ENCODE measurements at regions not wholly inside any gene's neighbourhood (a gene's known extent, or its start where the extent isn't known, plus 50 kb on each side); places are given as distances from the start of the nearest gene placed in this dataset.

DNA sequence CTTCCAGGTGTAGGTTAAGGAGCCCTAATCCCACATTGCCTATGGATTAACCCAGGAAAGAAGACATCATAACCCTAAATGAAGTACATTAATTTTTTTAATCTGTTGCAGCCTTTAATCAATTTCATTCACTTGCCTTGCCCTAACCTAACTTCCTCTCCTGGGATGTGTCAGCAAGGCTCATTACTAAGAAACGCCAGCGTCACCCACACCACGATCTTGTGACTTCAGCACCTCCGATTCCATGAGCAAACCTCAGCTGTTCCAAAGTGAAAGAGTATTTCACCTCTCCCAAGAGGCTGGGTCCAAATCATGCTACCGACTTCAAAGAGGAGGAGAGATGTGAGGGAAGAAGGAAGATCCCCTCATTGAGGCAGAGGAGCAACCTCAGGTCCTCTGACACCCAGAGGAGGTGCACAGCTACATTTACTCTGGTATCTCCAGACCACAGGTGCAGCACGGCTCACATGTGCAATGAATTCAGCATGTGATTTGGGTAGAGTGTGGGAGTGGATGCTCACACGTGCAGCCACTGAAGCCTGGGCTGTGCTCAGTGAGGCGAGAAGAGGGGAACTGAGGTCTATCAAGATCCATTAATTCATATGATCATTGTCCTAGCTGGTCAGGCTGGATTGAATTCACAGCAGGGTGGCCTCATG is 134.1 kb downstream of the SLC30A10 start:
- no peaks in the 10 kb centered on the region for H3K36me3 Mint-ChIP-seq
- DNase-seq (no peak), ATAC-seq (no peak)
- no peaks in the 10 kb centered on the region for H3K4me1 Mint-ChIP-seq
- no peak overlapping the region for H3K27ac Mint-ChIP-seq
- no peaks in the 10 kb centered on the region for H3K9me3 Mint-ChIP-seq (ENCODE audit: low read depth)
- H3K4me3 Mint-ChIP-seq, result no peak overlapping the region
- no peaks in the 10 kb centered on the region for H3K27me3 Mint-ChIP-seq
- CTCF ChIA-PET, result no interaction called here

GRCh38 chr1:219792337-219793021 is 135.9 kb downstream of the SLC30A10 start:
- Mint-ChIP-seq H3K27ac (no peak overlapping the region), H3K4me3 (no peak overlapping the region), H3K36me3 (no peaks in the 10 kb centered on the region), H3K4me1 (no peaks in the 10 kb centered on the region), H3K27me3 (no peaks in the 10 kb centered on the region), H3K9me3 (ENCODE audit: low read depth) (no peaks in the 10 kb centered on the region)
- CTCF ChIA-PET, result no interaction called here
- no peak for ATAC-seq
- DNase-seq, result no peak

DNA sequence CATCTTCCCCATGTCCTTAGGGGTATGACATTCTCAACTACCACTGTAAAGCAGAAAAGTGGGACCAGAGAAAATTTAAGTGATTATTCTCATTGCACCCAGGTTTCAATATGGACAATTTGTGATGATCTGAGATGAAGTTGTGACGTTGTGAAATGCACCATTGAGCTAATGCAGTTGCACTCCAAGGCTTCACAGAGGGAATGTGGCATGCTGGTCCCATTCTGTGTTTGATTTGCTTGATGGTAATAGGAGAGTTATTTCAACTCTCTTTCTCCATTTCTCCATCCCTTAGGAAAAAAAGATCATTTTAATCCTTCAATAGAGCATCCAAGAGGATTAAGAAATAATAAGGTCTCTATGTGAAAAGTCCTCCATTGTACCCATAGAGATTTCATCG is 136.6 kb downstream of the SLC30A10 start:
- no peaks in the 10 kb centered on the region for H3K27me3 Mint-ChIP-seq
- DNase-seq, result no peak
- CTCF ChIA-PET, result no interaction called here
- no peak for ATAC-seq
- H3K4me1 Mint-ChIP-seq, result no peaks in the 10 kb centered on the region
- no peaks in the 10 kb centered on the region for H3K9me3 Mint-ChIP-seq (ENCODE audit: low read depth)
- no peak overlapping the region for H3K27ac Mint-ChIP-seq
- H3K4me3 Mint-ChIP-seq, result no peak overlapping the region
- H3K36me3 Mint-ChIP-seq, result no peaks in the 10 kb centered on the region

DNA sequence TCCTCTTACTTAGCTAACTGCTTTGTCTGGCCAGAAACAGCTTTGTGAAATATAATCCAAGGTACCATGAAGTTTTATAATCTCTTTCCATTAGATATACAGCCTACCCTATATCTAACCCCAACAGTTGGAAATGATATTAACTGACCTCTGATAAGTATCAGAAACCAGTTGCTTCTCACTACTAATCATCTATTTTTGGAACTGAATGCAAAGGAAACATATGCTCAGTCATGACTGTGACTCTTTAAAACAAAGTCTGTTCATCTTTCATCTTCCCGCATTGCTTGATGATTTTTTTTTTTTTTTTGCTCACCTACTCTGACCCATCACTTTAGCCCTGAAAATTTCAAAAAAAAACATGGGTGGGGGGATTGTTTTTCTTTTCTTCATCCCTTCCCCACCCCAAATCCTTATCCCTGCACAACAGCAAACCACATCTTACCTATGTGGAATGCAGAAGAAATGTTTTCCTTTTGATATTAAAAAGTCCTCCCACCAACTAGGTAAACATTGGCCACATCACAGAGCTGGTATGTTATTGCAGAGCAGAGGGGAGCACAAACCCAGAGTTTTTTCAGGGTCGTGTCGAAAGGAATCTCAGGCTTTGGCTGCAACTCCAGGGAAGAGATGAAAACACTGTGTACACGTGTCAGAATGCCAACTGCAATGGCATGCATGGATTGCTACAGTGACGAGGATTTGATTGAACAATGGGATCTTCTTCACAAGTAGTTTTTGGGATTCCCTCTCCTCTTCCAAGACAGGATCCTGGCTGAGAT is 137.3 kb downstream of the SLC30A10 start:
- ATAC-seq, result no peak

DNA sequence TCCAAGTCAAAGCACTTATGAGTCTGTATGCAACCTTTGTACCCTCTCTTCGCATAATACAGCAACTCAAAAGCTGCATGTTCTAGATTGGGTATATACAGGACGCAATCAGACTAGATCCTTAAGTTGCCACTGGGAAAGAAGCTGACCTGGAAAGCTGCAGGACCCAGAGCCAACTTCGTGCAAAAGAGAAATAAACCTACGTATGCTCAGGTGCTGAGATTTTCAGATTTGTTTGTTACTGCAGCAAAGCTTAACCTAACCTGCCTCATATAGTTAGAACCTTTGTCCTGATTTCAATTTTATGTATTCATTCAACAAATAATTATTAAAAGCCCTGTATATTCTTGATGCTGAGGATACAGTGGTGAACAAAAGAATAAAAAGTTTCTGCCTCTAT is 139.7 kb downstream of the SLC30A10 start:
- CTCF ChIA-PET, result no interaction called here
- no peaks in the 10 kb centered on the region for H3K27me3 Mint-ChIP-seq
- ATAC-seq (no peak), DNase-seq (no peak)
- H3K27ac Mint-ChIP-seq, result no peak overlapping the region
- H3K36me3 Mint-ChIP-seq, result no peaks in the 10 kb centered on the region
- H3K9me3 Mint-ChIP-seq (ENCODE audit: low read depth), result no peaks in the 10 kb centered on the region
- H3K4me3 Mint-ChIP-seq, result no peak overlapping the region
- H3K4me1 Mint-ChIP-seq, result no peaks in the 10 kb centered on the region

More for the DNA sequence above, 137.3 kb downstream of the SLC30A10 start:
- no peak for DNase-seq
- Mint-ChIP-seq H3K27ac (no peak overlapping the region), H3K36me3 (no peaks in the 10 kb centered on the region), H3K4me3 (no peak overlapping the region), H3K9me3 (ENCODE audit: low read depth) (no peaks in the 10 kb centered on the region), H3K27me3 (no peaks in the 10 kb centered on the region), H3K4me1 (no peaks in the 10 kb centered on the region)
- CTCF ChIA-PET, result no interaction called here

DNA sequence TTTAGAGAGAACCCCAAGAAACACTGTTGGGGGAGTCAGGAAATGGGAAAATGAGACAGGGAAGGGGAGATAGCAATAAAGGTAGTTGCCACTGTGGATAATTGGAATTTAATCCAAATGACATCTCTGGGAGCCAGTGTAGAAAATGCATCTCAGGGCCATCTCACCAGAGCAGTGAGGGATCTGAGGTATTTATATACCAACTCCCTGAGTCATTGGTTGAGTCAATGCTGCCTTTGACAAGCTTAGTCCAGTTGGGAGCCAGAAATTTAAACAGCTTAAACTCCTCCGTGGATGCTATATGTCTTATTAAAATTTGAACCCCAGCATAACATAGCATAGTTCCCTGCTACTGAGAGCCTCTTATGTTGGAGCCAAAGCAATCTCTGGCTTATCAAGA is 140.3 kb downstream of the SLC30A10 start:
- ATAC-seq (no peak), DNase-seq (no peak)
- no peak overlapping the region for H3K27ac Mint-ChIP-seq
- no peaks in the 10 kb centered on the region for H3K36me3 Mint-ChIP-seq
- peaks cover 2% of the 10 kb centered on the region for H3K9me3 Mint-ChIP-seq (ENCODE audit: low read depth)
- H3K27me3 Mint-ChIP-seq, result no peaks in the 10 kb centered on the region
- no peak overlapping the region for H3K4me3 Mint-ChIP-seq
- no peaks in the 10 kb centered on the region for H3K4me1 Mint-ChIP-seq
- CTCF ChIA-PET, result no interaction called here

- CTCF ChIA-PET, result no interaction called here
- ATAC-seq, result no peak
- no peak for DNase-seq
- Mint-ChIP-seq H3K36me3 (no peaks in the 10 kb centered on the region), H3K27me3 (no peaks in the 10 kb centered on the region), H3K4me1 (no peaks in the 10 kb centered on the region), H3K27ac (no peak overlapping the region), H3K9me3 (ENCODE audit: low read depth) (peaks cover 2% of the 10 kb centered on the region), H3K4me3 (no peak overlapping the region)
Measured at GRCh38 chr1:219784660-219785381, 143.5 kb downstream of the SLC30A10 start.

GRCh38 chr1:219783605-219784235 is 144.6 kb downstream of the SLC30A10 start:
- Mint-ChIP-seq H3K27me3 (no peaks in the 10 kb centered on the region), H3K27ac (no peak overlapping the region), H3K36me3 (no peaks in the 10 kb centered on the region), H3K4me1 (no peaks in the 10 kb centered on the region), H3K9me3 (ENCODE audit: low read depth) (peaks cover 2% of the 10 kb centered on the region), H3K4me3 (no peak overlapping the region)
- CTCF ChIA-PET, result no interaction called here
- no peak for DNase-seq
- ATAC-seq, result no peak

GRCh38 chr1:219782929-219783328 is 145.4 kb downstream of the SLC30A10 start:
- no peak overlapping the region for H3K27ac Mint-ChIP-seq
- no peak overlapping the region for H3K4me3 Mint-ChIP-seq
- ATAC-seq (no peak), DNase-seq (no peak)
- no peaks in the 10 kb centered on the region for H3K4me1 Mint-ChIP-seq
- peaks cover 2% of the 10 kb centered on the region for H3K9me3 Mint-ChIP-seq (ENCODE audit: low read depth)
- no peaks in the 10 kb centered on the region for H3K36me3 Mint-ChIP-seq
- CTCF ChIA-PET, result no interaction called here
- no peaks in the 10 kb centered on the region for H3K27me3 Mint-ChIP-seq

GRCh38 chr1:219782311-219782710 is 146.0 kb downstream of the SLC30A10 start:
- Mint-ChIP-seq H3K27me3 (no peaks in the 10 kb centered on the region), H3K4me1 (no peaks in the 10 kb centered on the region), H3K4me3 (no peak overlapping the region), H3K9me3 (ENCODE audit: low read depth) (peaks cover 2% of the 10 kb centered on the region), H3K36me3 (no peaks in the 10 kb centered on the region), H3K27ac (no peak overlapping the region)
- no peak for DNase-seq
- CTCF ChIA-PET, result no interaction called here
- no peak for ATAC-seq

- Mint-ChIP-seq H3K27me3 (no peaks in the 10 kb centered on the region), H3K9me3 (ENCODE audit: low read depth) (peaks cover 2% of the 10 kb centered on the region), H3K4me3 (no peak overlapping the region), H3K4me1 (no peaks in the 10 kb centered on the region), H3K36me3 (no peaks in the 10 kb centered on the region), H3K27ac (no peak overlapping the region)
- CTCF ChIA-PET, result no interaction called here
- ATAC-seq (no peak), DNase-seq (no peak)
Measured at GRCh38 chr1:219781491-219781890, 146.9 kb downstream of the SLC30A10 start.

GRCh38 chr1:219778793-219779369 is 149.5 kb downstream of the SLC30A10 start:
- no peaks in the 10 kb centered on the region for H3K27me3 Mint-ChIP-seq
- H3K9me3 Mint-ChIP-seq (ENCODE audit: low read depth), result peaks cover 4% of the 10 kb centered on the region
- no peak for DNase-seq
- H3K4me3 Mint-ChIP-seq, result no peak overlapping the region
- no peak overlapping the region for H3K27ac Mint-ChIP-seq
- H3K4me1 Mint-ChIP-seq, result no peaks in the 10 kb centered on the region
- H3K36me3 Mint-ChIP-seq, result no peaks in the 10 kb centered on the region
- ATAC-seq, result no peak
- CTCF ChIA-PET, result no interaction called here

DNA sequence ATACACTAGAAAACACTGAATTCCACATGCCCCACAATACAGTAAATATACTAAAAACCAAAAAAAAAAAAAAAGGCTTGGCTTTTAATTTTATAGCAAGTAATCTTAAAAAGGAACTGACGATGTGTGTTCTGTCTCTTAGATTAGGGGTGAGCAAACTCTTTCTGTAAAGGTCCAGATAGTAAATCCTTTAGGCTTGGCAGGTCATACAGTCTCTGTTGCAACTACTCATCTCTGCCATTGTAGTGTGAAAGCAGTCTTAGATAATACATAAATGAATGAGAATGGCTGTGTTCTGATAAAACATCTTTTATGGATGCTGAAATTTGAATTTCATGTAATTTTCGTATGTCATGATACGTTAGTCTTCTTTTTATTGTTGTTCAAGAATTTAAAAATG is 150.2 kb downstream of the SLC30A10 start:
- H3K4me1 Mint-ChIP-seq, result no peaks in the 10 kb centered on the region
- H3K4me3 Mint-ChIP-seq, result no peak overlapping the region
- H3K27ac Mint-ChIP-seq, result no peak overlapping the region
- no peak for DNase-seq
- CTCF ChIA-PET, result no interaction called here
- H3K27me3 Mint-ChIP-seq, result no peaks in the 10 kb centered on the region
- H3K9me3 Mint-ChIP-seq (ENCODE audit: low read depth), result peaks cover 2% of the 10 kb centered on the region
- ATAC-seq, result no peak
- no peaks in the 10 kb centered on the region for H3K36me3 Mint-ChIP-seq
